DMS53 treated with DMSO at 0.1 percent for 48 hours (cell line): ENCODE measurements at regions not wholly inside any gene's neighbourhood (a gene's known extent, or its start where the extent isn't known, plus 50 kb on each side); places are given as distances from the start of the nearest gene placed in this dataset.
"Not testable (repeated sequence)": the region's sequence is repeated elsewhere in the genome, so short reads cannot be mapped to it uniquely, and the experiment has no call there.

Source experiments
- DNase-seq: peaks from one replicate; lab custom pipeline; 2025; ENCODE audit not compliant: unreplicated experiment; lab: John Stamatoyannopoulos, UW

GRCh38 chr5:117741655-117742206, 1167.1 kb upstream of the SEMA6A start:
- DNase-seq: no peak

- DNase-seq: no peak
Observed at GRCh38 chr5:117740268-117740667, 1165.6 kb upstream of the SEMA6A start.

GRCh38 chr5:117738571-117738970, 1163.9 kb upstream of the SEMA6A start:
- no peak for DNase-seq

GRCh38 chr5:117736698-117737097, 1162.1 kb upstream of the SEMA6A start:
- no peak for DNase-seq

- no peak for DNase-seq
Observed at GRCh38 chr5:117734056-117734455, 1159.4 kb upstream of the SEMA6A start.

- no peak for DNase-seq
Observed at GRCh38 chr5:117733051-117733450, 1158.4 kb upstream of the SEMA6A start.

- no peak for DNase-seq
Observed at GRCh38 chr5:117732264-117732663, 1157.6 kb upstream of the SEMA6A start.

- no peak for DNase-seq
Observed at GRCh38 chr5:117731446-117731845, 1156.8 kb upstream of the SEMA6A start.

GRCh38 chr5:117720784-117721183, 1146.2 kb upstream of the SEMA6A start:
- not testable (repeated sequence) for DNase-seq

GRCh38 chr5:117719413-117719812, 1144.8 kb upstream of the SEMA6A start:
- DNase-seq: no peak

- no peak for DNase-seq
Observed at GRCh38 chr5:117713585-117714198, 1139.1 kb upstream of the SEMA6A start.

- no peak for DNase-seq
Observed at GRCh38 chr5:117701062-117701461, 1126.4 kb upstream of the SEMA6A start.

- DNase-seq: no peak
Observed at GRCh38 chr5:117692606-117693005, 1118.0 kb upstream of the SEMA6A start.

- DNase-seq: no peak
Observed at GRCh38 chr5:117691081-117691870, 1116.7 kb upstream of the SEMA6A start.

GRCh38 chr5:117690612-117691011, 1116.0 kb upstream of the SEMA6A start:
- no peak for DNase-seq

- DNase-seq: no peak
Observed at GRCh38 chr5:117686926-117687325, 1112.3 kb upstream of the SEMA6A start.

- DNase-seq: no peak
Observed at GRCh38 chr5:117682416-117682815, 1107.8 kb upstream of the SEMA6A start.

GRCh38 chr5:117681431-117682254, 1107.0 kb upstream of the SEMA6A start:
- no peak for DNase-seq

GRCh38 chr5:117680426-117680825, 1105.8 kb upstream of the SEMA6A start:
- no peak for DNase-seq

- DNase-seq: no peak
Observed at GRCh38 chr5:117679046-117679445, 1104.4 kb upstream of the SEMA6A start.

- DNase-seq: no peak
Observed at GRCh38 chr5:117675646-117676045, 1101.0 kb upstream of the SEMA6A start.
